ENCODE measurements at regions not wholly inside any gene's neighbourhood (a gene's known extent, or its start where the extent isn't known, plus 50 kb on each side); places are given as distances from the start of the nearest gene placed in this dataset.

- no peaks in the 10 kb centered on the region for H3K79me2 ChIP-seq (replicated peaks; ENCODE audit: insufficient read depth)
- no peak for ATAC-seq
- no peaks in the 10 kb centered on the region for H3K36me3 ChIP-seq (ENCODE audit: insufficient read depth)
- H3K27ac ChIP-seq (ENCODE audit: low read depth) = no peak overlapping the region
- H3K4me1 ChIP-seq (ENCODE audit: insufficient read depth) = no peaks in the 10 kb centered on the region
- H3K4me1 Mint-ChIP-seq = peaks cover 3% of the 10 kb centered on the region; the same call in 1 of the 3 replicates
- H3K4me3 Mint-ChIP-seq = no peak overlapping the region
- H3K9me2 ChIP-seq (ENCODE audit: insufficient read depth) = no peaks in the 10 kb centered on the region
- no peak overlapping the region for H2AFZ ChIP-seq
- no peak for DNase-seq (ENCODE audit: low spot score)
- peaks cover 29% of the 10 kb centered on the region for H3K9me3 Mint-ChIP-seq
- H3K27me3 Mint-ChIP-seq (ENCODE audit: insufficient read depth, low read depth, poor library complexity) = peaks cover 5% of the 10 kb centered on the region
- H3K4me2 ChIP-seq = no peak overlapping the region
- H3K27ac Mint-ChIP-seq = no peak overlapping the region
- no peaks in the 10 kb centered on the region for H4K20me1 ChIP-seq (replicated peaks; ENCODE audit: insufficient read depth)
- H3K27me3 ChIP-seq (ENCODE audit: insufficient read depth) = no peaks in the 10 kb centered on the region
- H3K4me3 ChIP-seq = no peak overlapping the region
- H3F3A ChIP-seq (replicated peaks; ENCODE audit: low read depth) = no peaks in the 10 kb centered on the region
- peaks cover 14% of the 10 kb centered on the region for H3K36me3 Mint-ChIP-seq (ENCODE audit: low read depth)
- no peak for TF ChIP-seq ZNF114 (CRISPR knock-in tag; IDR thresholded peaks at IDR 0.05)
- no peak for TF ChIP-seq REST (IDR thresholded peaks at IDR 0.05; ENCODE audit: unreplicated experiment)
- no peak for TF ChIP-seq NANOG (IDR thresholded peaks at IDR 0.05; ENCODE audit: borderline replicate concordance)
- no peak for TF ChIP-seq CTCF (conservative IDR thresholded peaks at IDR 0.05; ENCODE audit: low read depth in 2 of 2)
- TF ChIP-seq POLR2AphosphoS5 (IDR thresholded peaks at IDR 0.05; ENCODE audit: low read depth) = no peak
- TF ChIP-seq EZH2phosphoT487 (IDR thresholded peaks at IDR 0.05; ENCODE audit: unreplicated experiment) = no peak
- no peak for TF ChIP-seq ZNF462 (CRISPR knock-in tag; IDR thresholded peaks at IDR 0.05)
- no peak for TF ChIP-seq ETS1 (IDR thresholded peaks at IDR 0.05)
- no peak for TF ChIP-seq CREB1 (CRISPR knock-in tag; IDR thresholded peaks at IDR 0.05; ENCODE audit: low read depth)
- no peak for TF ChIP-seq ZNF331 (CRISPR knock-in tag; IDR thresholded peaks at IDR 0.05; ENCODE audit: low read depth)
- TF ChIP-seq JUNB (IDR thresholded peaks at IDR 0.05; ENCODE audit: unreplicated experiment) = no peak
- TF ChIP-seq STAT1 (IDR thresholded peaks at IDR 0.05; ENCODE audit: unreplicated experiment) = no peak
- no peak for TF ChIP-seq EZH2 (IDR thresholded peaks at IDR 0.05; ENCODE audit: low read depth, unreplicated experiment)
Measured at GRCh38 chr6:170134031-170134470, 156.8 kb downstream of the DLL1 start.

All from GM23338 (cell line).